Neural progenitor cell (in vitro differentiated cells): ENCODE measurements at regions not wholly inside any gene's neighbourhood (a gene's known extent, or its start where the extent isn't known, plus 50 kb on each side); places are given as distances from the start of the nearest gene placed in this dataset.

ENCODE experiments used
- CTCF ChIP-seq: fragments of 200-600 bp; sonication (generic); IDR thresholded peaks from 2 replicates; pipeline ENCODE4 v1.5.1; 2017; ENCODE audit warnings: antibody characterized with exemption, mild to moderate bottlenecking
- EZH2 ChIP-seq: fragments of 200-600 bp; sonication (generic); IDR thresholded peaks from 2 replicates; pipeline ENCODE4 v1.6.1; 2017; ENCODE audit warnings: antibody characterized with exemption, mild to moderate bottlenecking, moderate library complexity

DNA sequence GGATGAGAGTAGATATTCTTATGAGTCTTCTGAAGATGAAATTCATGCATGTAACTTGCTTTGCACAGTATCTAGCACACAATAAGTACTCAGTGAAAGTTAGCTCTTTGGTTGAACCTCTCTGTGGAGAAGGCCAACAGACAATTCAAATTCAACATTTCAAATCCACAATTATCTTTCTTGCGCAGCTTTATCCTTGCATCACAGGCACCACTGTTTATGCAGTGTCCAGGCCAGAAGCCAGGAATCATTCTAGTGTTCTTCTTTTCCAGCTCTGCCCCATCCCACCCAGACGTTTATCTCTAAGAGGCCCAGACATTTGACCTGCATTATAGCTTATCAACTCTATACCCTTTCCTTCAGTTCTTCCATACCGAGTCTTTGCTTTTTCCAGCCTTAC is 254.7 kb upstream of the OBI1 start:
- no peak for TF ChIP-seq CTCF
- TF ChIP-seq EZH2 = no peak
